Myocyte (in vitro differentiated cells): ENCODE measurements at regions not wholly inside any gene's neighbourhood (a gene's known extent, or its start where the extent isn't known, plus 50 kb on each side); places are given as distances from the start of the nearest gene placed in this dataset.
"Not testable (repeated sequence)": the region's sequence is repeated elsewhere in the genome, so short reads cannot be mapped to it uniquely, and the experiment has no call there.

Experiments
- DNase-seq: peaks from one replicate; pipeline ENCODE4 v3.0.0-alpha.2; 2012; ENCODE audit warnings: low read depth

- DNase-seq: no peak
Observed at GRCh38 chr1:20432341-20432740, 53.7 kb downstream of the CAMK2N1 start.

DNA sequence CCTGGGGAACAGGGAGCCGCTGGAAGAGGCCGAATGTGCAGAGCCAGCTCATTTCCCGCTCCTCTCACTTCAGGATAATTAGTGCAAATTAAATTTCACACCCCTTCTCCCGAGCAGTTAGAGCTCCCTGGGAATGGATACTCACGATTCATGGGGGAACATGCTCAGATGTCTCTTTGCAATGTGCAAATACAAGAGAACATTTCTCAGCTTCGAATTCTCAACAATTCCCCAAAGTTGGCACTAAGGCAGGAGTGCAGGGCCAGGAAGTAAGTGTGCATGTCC, 54.9 kb downstream of the CAMK2N1 start:
- no peak for DNase-seq

DNA sequence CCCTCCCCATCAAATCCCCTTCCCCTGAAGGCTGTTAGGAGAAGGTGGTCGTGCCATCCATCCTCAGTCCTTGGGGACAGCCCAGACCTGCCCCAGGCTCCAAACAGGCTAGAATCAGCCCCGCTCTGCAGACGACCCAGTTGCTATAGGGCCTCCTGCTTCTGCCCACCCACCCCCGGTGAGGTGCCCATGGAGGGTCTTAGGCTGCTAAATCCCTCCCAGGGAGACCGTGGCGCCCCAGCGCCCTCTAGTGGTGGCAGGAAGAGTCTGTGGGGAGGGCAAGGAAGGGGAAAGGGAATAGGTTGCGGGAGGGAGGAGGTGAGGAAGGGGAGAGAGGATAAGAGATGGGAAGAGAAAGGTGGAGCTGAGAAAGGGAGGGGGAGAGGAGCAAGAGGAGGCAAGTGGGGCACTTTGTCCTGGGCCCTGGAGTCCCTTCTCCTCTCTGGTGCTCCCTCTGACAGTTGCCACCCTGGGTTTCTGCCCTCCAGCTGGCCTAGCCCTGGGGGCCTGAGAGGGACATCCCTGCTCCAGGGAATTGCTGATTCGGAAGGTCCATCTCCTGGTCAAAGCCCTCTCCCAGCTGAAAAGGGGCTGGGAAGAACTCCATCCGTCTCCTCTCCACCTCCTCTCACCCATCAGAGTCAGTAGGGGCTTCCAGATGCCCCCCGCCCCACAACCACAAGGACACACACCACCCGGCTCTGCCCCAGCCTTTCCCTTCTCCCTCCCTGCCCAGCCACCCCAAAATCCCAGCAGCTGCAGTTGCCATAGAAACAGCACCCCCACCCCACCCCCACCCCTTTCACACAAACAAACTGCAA, 55.4 kb downstream of the CAMK2N1 start:
- peak; percentile 30 for DNase-seq

DNA sequence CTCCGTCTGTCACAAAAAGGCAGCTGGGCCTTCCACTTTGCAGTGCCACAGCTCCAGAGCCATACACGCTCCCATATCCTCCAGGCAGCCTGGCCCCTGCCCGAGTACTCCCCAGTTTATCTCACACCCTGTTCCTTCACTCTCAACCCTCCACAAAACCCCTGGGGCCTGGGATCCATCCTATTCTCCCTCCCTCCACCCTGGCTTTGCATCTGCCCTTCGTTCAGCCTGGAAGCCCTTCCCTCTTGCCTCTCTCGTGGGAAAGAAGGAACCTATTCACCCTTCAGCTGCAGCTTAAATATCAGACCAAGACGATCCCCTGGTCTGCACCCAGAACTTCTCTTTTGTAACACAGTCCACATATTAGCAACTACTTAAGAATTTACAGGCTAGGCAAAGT, 56.7 kb downstream of the CAMK2N1 start:
- no peak for DNase-seq

- no peak for DNase-seq
Observed at GRCh38 chr1:20428841-20429240, 57.2 kb downstream of the CAMK2N1 start.

GRCh38 chr1:20426923-20427322, 59.1 kb downstream of the CAMK2N1 start:
- peak; percentile 62 for DNase-seq

- no peak for DNase-seq
Observed at GRCh38 chr1:20426371-20426770, 59.6 kb downstream of the CAMK2N1 start.

GRCh38 chr1:20425622-20426021, 60.4 kb downstream of the CAMK2N1 start:
- DNase-seq: no peak

DNA sequence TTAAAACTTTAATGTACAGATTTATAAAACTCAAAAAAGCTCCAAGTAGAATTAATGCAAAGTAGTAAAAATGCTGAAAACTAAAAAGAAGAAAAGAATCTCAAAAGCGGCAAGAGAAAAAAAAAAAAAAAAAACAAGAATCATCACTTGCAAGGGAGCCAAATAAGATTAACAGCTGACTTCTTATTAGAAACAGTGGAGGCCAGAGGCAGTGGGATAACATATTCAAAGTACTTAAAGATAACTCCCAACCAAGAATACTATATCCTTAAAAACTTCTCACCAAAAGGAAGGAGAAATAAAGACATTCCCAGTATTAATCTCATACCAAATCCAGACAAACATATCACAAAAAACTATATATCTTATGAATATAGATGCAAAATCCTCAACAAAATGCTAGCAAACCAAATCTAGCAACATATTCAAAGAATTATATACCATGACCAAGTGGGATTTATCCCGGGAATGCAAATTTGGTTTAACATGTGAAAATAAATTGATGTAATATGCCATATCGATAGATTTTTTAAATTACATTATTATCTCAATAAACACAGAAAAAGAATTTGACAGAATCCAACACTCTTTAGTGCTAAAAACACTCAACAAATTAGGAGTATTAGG, 62.7 kb downstream of the CAMK2N1 start:
- DNase-seq: no peak

GRCh38 chr1:20421441-20421840, 64.6 kb downstream of the CAMK2N1 start:
- DNase-seq: no peak

GRCh38 chr1:20417581-20417980, 68.4 kb downstream of the CAMK2N1 start:
- no peak for DNase-seq

- no peak for DNase-seq
Observed at GRCh38 chr1:20416706-20417105, 69.3 kb downstream of the CAMK2N1 start.

GRCh38 chr1:20413776-20414140, 72.3 kb downstream of the CAMK2N1 start:
- DNase-seq: no peak

GRCh38 chr1:20413136-20413775, 72.8 kb downstream of the CAMK2N1 start:
- no peak for DNase-seq

- peak; percentile 72 for DNase-seq
Observed at GRCh38 chr1:20411196-20411980, 74.6 kb downstream of the CAMK2N1 start.

GRCh38 chr1:20410503-20410902, 75.5 kb downstream of the CAMK2N1 start:
- peak; percentile 19 for DNase-seq

- DNase-seq: no peak
Observed at GRCh38 chr1:20409971-20410370, 76.0 kb downstream of the CAMK2N1 start.

- no peak for DNase-seq
Observed at GRCh38 chr1:20409012-20409411, 77.0 kb downstream of the CAMK2N1 start.

DNA sequence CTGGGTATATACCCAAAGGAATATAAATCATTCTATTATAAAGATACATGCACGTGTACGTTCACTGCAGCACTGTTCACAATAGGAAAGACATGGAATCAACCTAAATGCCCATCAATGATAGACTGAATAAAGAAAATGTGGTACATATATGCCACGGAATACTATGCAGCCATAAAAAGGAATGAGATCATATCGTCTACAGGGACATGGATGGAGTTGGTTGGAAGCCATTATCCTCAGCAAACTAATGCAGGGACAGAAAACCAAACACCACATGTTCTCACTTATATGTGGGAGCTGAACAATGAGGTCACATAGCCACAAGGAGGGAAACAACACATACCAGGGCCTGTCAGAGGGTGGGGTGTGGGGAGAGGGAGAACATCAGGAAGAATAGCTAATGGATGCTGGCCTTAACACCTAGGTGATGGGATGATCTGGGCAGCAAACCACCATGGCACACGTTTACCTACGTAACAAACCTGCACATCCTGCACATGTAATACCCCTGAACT, 77.8 kb downstream of the CAMK2N1 start:
- DNase-seq: not testable (repeated sequence)

DNA sequence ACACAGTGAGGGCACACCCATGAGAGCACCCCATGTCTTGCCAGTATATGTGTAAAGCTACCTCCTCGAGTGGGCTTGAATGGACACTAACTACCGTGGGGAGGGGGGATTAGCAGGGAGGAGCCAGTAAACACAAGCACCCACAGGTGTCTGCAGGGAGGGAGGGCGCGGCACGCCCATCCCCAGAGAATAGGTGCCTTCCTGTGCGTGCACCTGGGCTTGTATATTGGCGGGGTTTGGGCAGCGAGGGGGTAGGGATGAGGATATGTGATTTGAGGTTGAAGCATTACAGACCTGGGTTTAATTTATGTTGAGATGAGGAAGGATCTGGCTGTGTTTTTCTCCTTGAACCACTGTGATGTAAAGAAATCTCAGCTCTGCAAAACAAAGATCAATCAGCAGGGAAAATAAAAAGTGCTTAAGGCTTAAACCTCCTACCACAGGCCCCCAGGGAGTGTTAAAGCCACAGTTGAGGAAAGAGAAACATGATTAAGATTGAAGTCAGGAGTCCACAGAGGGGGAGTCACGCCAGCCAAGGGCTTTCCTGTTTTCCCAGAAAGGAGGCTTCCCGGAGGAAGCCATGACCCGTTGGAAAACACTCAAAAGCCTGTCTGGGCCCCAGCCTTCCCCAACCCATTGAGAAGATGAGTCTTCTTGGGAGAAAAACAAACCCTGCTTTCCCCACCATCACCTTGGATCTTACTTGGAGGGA, 80.0 kb downstream of the CAMK2N1 start:
- peak; percentile 59 for DNase-seq
